GM23338 (cell line): ENCODE measurements at regions not wholly inside any gene's neighbourhood (a gene's known extent, or its start where the extent isn't known, plus 50 kb on each side); places are given as distances from the start of the nearest gene placed in this dataset.

ENCODE experiments used
- ATAC-seq: fragments of 200-7000 bp; cut with Tn5 transposase; 3 replicates; pipeline ENCODE4 v1.9.1; 2020
- DNase-seq: peaks from one replicate; pipeline ENCODE4 v3.0.0-alpha.2; 2015; ENCODE audit warnings: low spot score
- H2AFZ ChIP-seq: fragments of 200-600 bp; sonication (generic); 2 replicates; pipeline ENCODE4 v1.8.0; 2016; ENCODE audit warnings: antibody characterized with exemption, mild to moderate bottlenecking, moderate library complexity
- H3F3A ChIP-seq: fragments of 200-600 bp; sonication (generic); replicated peaks from 2 replicates; pipeline ENCODE4 v1.8.0; 2017; ENCODE audit warnings: antibody characterized with exemption, mixed run types, low read depth
- H3K27ac ChIP-seq: fragments of 200-600 bp; sonication (generic); 2 replicates; pipeline ENCODE4 v1.6.1; 2016; ENCODE audit warnings: low read depth
- H3K27me3 ChIP-seq: fragments of 200-600 bp; sonication (generic); 2 replicates; pipeline ENCODE4 v1.8.0; 2016; ENCODE audit warnings: mild to moderate bottlenecking, mixed run types, moderate library complexity; ENCODE audit not compliant: insufficient read depth
- H3K36me3 ChIP-seq: fragments of 200-600 bp; sonication (generic); 2 replicates; pipeline ENCODE4 v1.8.0; 2016; ENCODE audit warnings: mild to moderate bottlenecking; ENCODE audit not compliant: insufficient read depth
- H3K4me1 ChIP-seq: fragments of 200-600 bp; sonication (generic); 2 replicates; pipeline ENCODE4 v1.8.0; 2016; ENCODE audit warnings: mild to moderate bottlenecking, moderate library complexity; ENCODE audit not compliant: insufficient read depth
- H3K4me2 ChIP-seq: fragments of 200-600 bp; sonication (generic); 2 replicates; pipeline ENCODE4 v1.7.1; 2017; ENCODE audit warnings: mixed run types
- H3K4me3 ChIP-seq: fragments of 200-600 bp; sonication (generic); 2 replicates; pipeline ENCODE4 v1.6.1; 2016; ENCODE audit warnings: mixed run types
- H3K79me2 ChIP-seq: fragments of 200-600 bp; sonication (generic); replicated peaks from 2 replicates; pipeline ENCODE4 v1.8.0; 2017; ENCODE audit warnings: mild to moderate bottlenecking; ENCODE audit not compliant: insufficient read depth
- H3K9me2 ChIP-seq: fragments of 200-600 bp; sonication (generic); 2 replicates; pipeline ENCODE4 v1.8.0; 2017; ENCODE audit not compliant: insufficient read depth
- H4K20me1 ChIP-seq: fragments of 200-600 bp; sonication (generic); replicated peaks from 2 replicates; pipeline ENCODE4 v1.8.0; 2017; ENCODE audit warnings: mild to moderate bottlenecking; ENCODE audit not compliant: insufficient read depth
- H3K27ac Mint-ChIP-seq: 2 replicates; pipeline ENCODE4 v1.8.0; 2020; ENCODE audit warnings: inconsistent platforms, mild to moderate bottlenecking, moderate library complexity, mixed read lengths
- H3K27me3 Mint-ChIP-seq: 3 replicates; pipeline ENCODE4 v1.8.0; 2022; ENCODE audit warnings: low read depth, mild to moderate bottlenecking, moderate library complexity, mixed read lengths, inconsistent platforms; ENCODE audit not compliant: insufficient read depth, poor library complexity
- H3K36me3 Mint-ChIP-seq: 3 replicates; pipeline ENCODE4 v1.8.0; 2021; ENCODE audit warnings: low read depth, mild to moderate bottlenecking, inconsistent platforms, moderate library complexity, mixed read lengths
- H3K4me1 Mint-ChIP-seq: 3 replicates; pipeline ENCODE4 v1.8.0; 2020; ENCODE audit warnings: mild to moderate bottlenecking, inconsistent platforms, mixed read lengths
- H3K4me3 Mint-ChIP-seq: 3 replicates; pipeline ENCODE4 v1.8.0; 2021; ENCODE audit warnings: moderate library complexity, mild to moderate bottlenecking, inconsistent platforms, mixed read lengths
- H3K9me3 Mint-ChIP-seq: 3 replicates; pipeline ENCODE4 v1.8.0; 2020; ENCODE audit warnings: moderate library complexity, mild to moderate bottlenecking, inconsistent platforms, mixed read lengths
- CREB1 ChIP-seq: fragments of 250-450 bp; sonication (Bioruptor Pico); IDR thresholded peaks from 2 replicates; pipeline ENCODE4 v1.5.0; 2020; ENCODE audit warnings: low read depth, mild to moderate bottlenecking, moderate library complexity
- CTCF ChIP-seq, 2 experiments: fragments of 200-600 bp in 1 of 2; sonication (generic) in 1 of 2; conservative IDR thresholded peaks; 2 replicates each; pipeline versions ENCODE4 v1.5.1 to v1.6.1; 2016 to 2017; ENCODE audit warnings: antibody characterized with exemption in 2 of 2, low read depth in 2 of 2, mild to moderate bottlenecking in 2 of 2, moderate library complexity in 1 of 2
- ETS1 ChIP-seq: IDR thresholded peaks from 2 replicates; pipeline ENCODE4 v1.6.1; 2016; ENCODE audit warnings: antibody characterized with exemption
- EZH2 ChIP-seq: fragments of 200-600 bp; sonication (generic); IDR thresholded peaks from one replicate; pipeline ENCODE4 v1.8.0; 2017; ENCODE audit warnings: antibody characterized with exemption, mild to moderate bottlenecking, low read depth; ENCODE audit not compliant: unreplicated experiment
- EZH2phosphoT487 ChIP-seq: fragments of 200-600 bp; sonication (generic); IDR thresholded peaks from one replicate; pipeline ENCODE4 v1.8.1; 2018; ENCODE audit warnings: antibody characterized with exemption; ENCODE audit not compliant: unreplicated experiment
- JUNB ChIP-seq: IDR thresholded peaks from one replicate; pipeline ENCODE4 v1.6.1; 2016; ENCODE audit warnings: antibody characterized with exemption; ENCODE audit not compliant: unreplicated experiment
- NANOG ChIP-seq: IDR thresholded peaks from 2 replicates; pipeline ENCODE4 v1.6.1; 2016; ENCODE audit warnings: antibody characterized with exemption, borderline replicate concordance
- POLR2AphosphoS5 ChIP-seq: IDR thresholded peaks from 2 replicates; pipeline ENCODE4 v1.6.1; 2016; ENCODE audit warnings: antibody characterized with exemption, low read depth
- REST ChIP-seq: IDR thresholded peaks from one replicate; pipeline ENCODE4 v1.6.1; 2018; ENCODE audit warnings: antibody characterized with exemption; ENCODE audit not compliant: unreplicated experiment
- STAT1 ChIP-seq: IDR thresholded peaks from one replicate; pipeline ENCODE4 v1.6.1; 2016; ENCODE audit warnings: antibody characterized with exemption; ENCODE audit not compliant: unreplicated experiment
- ZNF114 ChIP-seq: fragments of 250-450 bp; sonication (Bioruptor Pico); IDR thresholded peaks from 2 replicates; pipeline ENCODE4 v1.5.0; 2020; ENCODE audit warnings: mild to moderate bottlenecking, moderate library complexity
- ZNF331 ChIP-seq: fragments of 250-450 bp; sonication (Bioruptor Pico); IDR thresholded peaks from 2 replicates; pipeline ENCODE4 v1.5.0; 2020; ENCODE audit warnings: low read depth, mild to moderate bottlenecking, moderate library complexity
- ZNF462 ChIP-seq: fragments of 250-450 bp; sonication (Bioruptor Pico); IDR thresholded peaks from 2 replicates; pipeline ENCODE4 v1.5.0; 2020; ENCODE audit warnings: mild to moderate bottlenecking, moderate library complexity

GRCh38 chr1:59116920-59117542 lies 179.9 kb upstream of the FGGY start:
- H3K36me3 Mint-ChIP-seq = no peaks in the 10 kb centered on the region
- no peaks in the 10 kb centered on the region for H4K20me1 ChIP-seq
- peak; percentile 100 for ATAC-seq
- H3K4me1 Mint-ChIP-seq = peaks cover 41% of the 10 kb centered on the region
- no peaks in the 10 kb centered on the region for H3K9me3 Mint-ChIP-seq
- TF ChIP-seq ETS1 = no peak
- TF ChIP-seq STAT1 = no peak
- no peak for TF ChIP-seq EZH2
- no peak for TF ChIP-seq ZNF331
- TF ChIP-seq NANOG = no peak
- TF ChIP-seq ZNF462 (CRISPR knock-in tag) = no peak
- TF ChIP-seq JUNB = no peak
- TF ChIP-seq CTCF (conservative IDR thresholded peaks at IDR 0.05; ENCODE audit: low read depth in 2 of 2) = no peak
- TF ChIP-seq POLR2AphosphoS5 = no peak
- TF ChIP-seq EZH2phosphoT487 = no peak
- TF ChIP-seq CREB1 = no peak
- no peak for TF ChIP-seq ZNF114 (CRISPR knock-in tag)
- TF ChIP-seq REST = no peak
- H3K4me2 ChIP-seq = peak overlapping the region; percentile 28
- H3K27ac Mint-ChIP-seq = peak overlapping the region; percentile 80
- H3K27me3 ChIP-seq = no peaks in the 10 kb centered on the region
- no peaks in the 10 kb centered on the region for H3K27me3 Mint-ChIP-seq
- H3K79me2 ChIP-seq = no peaks in the 10 kb centered on the region
- DNase-seq = peak; percentile 77
- no peaks in the 10 kb centered on the region for H3F3A ChIP-seq
- no peak overlapping the region for H3K27ac ChIP-seq
- H3K36me3 ChIP-seq = no peaks in the 10 kb centered on the region
- 0 out of 2 replicates have a peak overlapping the region, but pooled peaks have one; percentile 5 for H2AFZ ChIP-seq
- peak overlapping the region; percentile 29; the same call in 2 of the 3 replicates for H3K4me3 Mint-ChIP-seq
- peaks cover 35% of the 10 kb centered on the region for H3K4me1 ChIP-seq
- no peaks in the 10 kb centered on the region for H3K9me2 ChIP-seq
- no peak overlapping the region for H3K4me3 ChIP-seq
